Cardiac muscle cell (in vitro differentiated cells and primary cell): ENCODE measurements at regions not wholly inside any gene's neighbourhood (a gene's known extent, or its start where the extent isn't known, plus 50 kb on each side); places are given as distances from the start of the nearest gene placed in this dataset.

Source experiments
- DNase-seq, 2 donors: peaks; one replicate each; pipeline versions ENCODE4 v3.0.0 to v3.0.0-alpha.2; 2010 to 2017; ENCODE audit warnings: low read depth in 1 of 2, low spot score in 1 of 2
- H3K27ac ChIP-seq: fragments of 200-600 bp; sonication (generic); 2 replicates; pipeline ENCODE4 v1.5.1; 2016
- H3K27me3 ChIP-seq: fragments of 200-600 bp; sonication (generic); 2 replicates; pipeline ENCODE4 v1.6.0; 2016; ENCODE audit warnings: control low read depth
- H3K36me3 ChIP-seq: fragments of 200-600 bp; sonication (generic); 2 replicates; pipeline ENCODE4 v1.5.1; 2016; ENCODE audit warnings: control low read depth
- H3K4me1 ChIP-seq: fragments of 200-600 bp; sonication (generic); 2 replicates; pipeline ENCODE4 v1.8.1; 2017; ENCODE audit warnings: low read depth, mild to moderate bottlenecking, mixed run types
- H3K4me3 ChIP-seq: fragments of 200-600 bp; sonication (generic); 2 replicates; pipeline ENCODE4 v1.5.1; 2016; ENCODE audit warnings: mild to moderate bottlenecking
- H3K9me3 ChIP-seq: fragments of 200-600 bp; sonication (generic); 2 replicates; pipeline ENCODE4 v1.5.1; 2017; ENCODE audit warnings: low read depth, mild to moderate bottlenecking, control low read depth
- CTCF ChIP-seq: IDR thresholded peaks from 2 replicates; pipeline ENCODE4 v1.5.1; 2012; ENCODE audit warnings: low read depth, mild to moderate bottlenecking, low read length

DNA sequence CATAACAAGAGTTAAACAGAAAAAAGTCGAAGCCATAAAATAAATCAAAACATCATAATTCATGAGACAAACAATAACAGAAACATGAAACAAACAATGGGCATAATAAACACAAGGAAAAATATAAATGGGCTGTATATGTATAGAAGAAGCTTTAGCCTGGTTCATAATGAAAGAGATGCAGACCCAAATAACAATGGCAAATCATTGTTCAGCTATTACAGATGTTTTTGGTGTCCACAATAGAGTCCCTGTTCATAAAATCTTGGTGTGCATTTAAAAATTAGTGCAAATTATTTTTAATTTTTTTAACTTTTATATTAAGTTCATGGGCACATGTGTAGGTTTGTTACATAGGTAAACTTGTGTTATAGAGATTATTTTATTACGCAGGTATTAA is 1185.9 kb upstream of the B3GALT2 start:
- H3K4me1 ChIP-seq, result no peaks in the 10 kb centered on the region
- H3K36me3 ChIP-seq, result no peaks in the 10 kb centered on the region
- H3K27ac ChIP-seq, result no peak overlapping the region
- H3K4me3 ChIP-seq, result no peak overlapping the region
- no peak for TF ChIP-seq CTCF
- DNase-seq, result no peak
- H3K9me3 ChIP-seq, result no peaks in the 10 kb centered on the region
- no peaks in the 10 kb centered on the region for H3K27me3 ChIP-seq

- Histone ChIP-seq H3K27ac (no peak overlapping the region), H3K4me3 (no peak overlapping the region), H3K36me3 (no peaks in the 10 kb centered on the region), H3K27me3 (no peaks in the 10 kb centered on the region), H3K4me1 (no peaks in the 10 kb centered on the region), H3K9me3 (no peaks in the 10 kb centered on the region)
- TF ChIP-seq CTCF, result no peak
- no peak for DNase-seq
Observed at GRCh38 chr1:194369622-194370021, 1183.2 kb upstream of the B3GALT2 start.

DNA sequence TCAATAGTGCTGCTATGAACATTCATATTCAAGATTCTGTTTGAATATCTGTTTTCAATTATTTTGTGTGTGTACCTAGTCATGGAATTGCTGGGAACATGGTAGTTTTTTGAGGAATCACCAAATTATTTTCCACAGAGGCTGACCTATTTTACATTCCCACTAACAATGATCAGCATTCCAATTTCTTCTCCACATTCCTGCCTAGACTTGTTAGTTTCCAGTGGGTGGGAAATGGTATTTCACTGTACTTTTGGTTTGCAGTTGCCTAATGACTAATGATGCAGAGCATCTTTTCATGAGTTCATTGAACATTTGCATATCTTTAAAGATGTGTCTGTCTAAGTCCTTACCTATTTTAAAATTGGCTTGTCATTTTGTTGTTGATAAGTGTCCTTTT is 1182.6 kb upstream of the B3GALT2 start:
- Histone ChIP-seq H3K36me3 (no peaks in the 10 kb centered on the region), H3K27me3 (no peaks in the 10 kb centered on the region), H3K9me3 (no peaks in the 10 kb centered on the region), H3K27ac (no peak overlapping the region), H3K4me3 (no peak overlapping the region), H3K4me1 (no peaks in the 10 kb centered on the region)
- no peak for DNase-seq
- no peak for TF ChIP-seq CTCF

- no peak for TF ChIP-seq CTCF
- H3K4me1 ChIP-seq, result peaks cover 16% of the 10 kb centered on the region
- no peak overlapping the region for H3K27ac ChIP-seq
- no peak for DNase-seq
- H3K4me3 ChIP-seq, result no peak overlapping the region
- H3K9me3 ChIP-seq, result no peaks in the 10 kb centered on the region
- no peaks in the 10 kb centered on the region for H3K27me3 ChIP-seq
- no peaks in the 10 kb centered on the region for H3K36me3 ChIP-seq
Observed at GRCh38 chr1:194367121-194367520, 1180.7 kb upstream of the B3GALT2 start.

GRCh38 chr1:194366705-194367104 is 1180.3 kb upstream of the B3GALT2 start:
- no peak for DNase-seq
- no peak overlapping the region for H3K4me3 ChIP-seq
- no peaks in the 10 kb centered on the region for H3K9me3 ChIP-seq
- H3K27me3 ChIP-seq, result no peaks in the 10 kb centered on the region
- no peak overlapping the region for H3K27ac ChIP-seq
- H3K36me3 ChIP-seq, result no peaks in the 10 kb centered on the region
- no peak for TF ChIP-seq CTCF
- H3K4me1 ChIP-seq, result peaks cover 20% of the 10 kb centered on the region

GRCh38 chr1:194362327-194362726 is 1175.9 kb upstream of the B3GALT2 start:
- H3K9me3 ChIP-seq, result no peaks in the 10 kb centered on the region
- no peak for TF ChIP-seq CTCF
- DNase-seq, result no peak
- peaks cover 28% of the 10 kb centered on the region for H3K4me1 ChIP-seq
- no peaks in the 10 kb centered on the region for H3K27me3 ChIP-seq
- H3K27ac ChIP-seq, result no peak overlapping the region
- no peaks in the 10 kb centered on the region for H3K36me3 ChIP-seq
- no peak overlapping the region for H3K4me3 ChIP-seq
